ENCODE measurements at regions not wholly inside any gene's neighbourhood (a gene's known extent, or its start where the extent isn't known, plus 50 kb on each side); places are given as distances from the start of the nearest gene placed in this dataset.

DNA sequence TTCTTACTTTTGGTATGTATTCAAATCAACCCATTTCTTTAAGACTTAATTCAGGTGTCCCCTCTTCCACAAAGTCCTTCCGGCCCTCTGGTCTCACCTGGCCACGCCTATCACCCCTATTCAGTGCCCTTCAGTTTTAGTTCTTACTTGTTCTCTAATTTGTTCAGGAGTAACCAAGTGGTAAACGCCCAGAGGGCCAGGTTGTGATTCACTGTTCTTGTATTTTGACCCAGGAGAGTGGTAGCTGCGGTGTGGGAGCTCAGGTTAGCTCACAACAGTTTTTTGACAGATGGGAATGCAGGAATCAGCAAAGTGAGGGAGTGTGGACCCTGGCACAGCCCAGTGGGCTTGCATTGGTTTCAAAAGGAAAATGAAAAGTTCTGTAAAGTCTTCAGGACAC is 81.7 kb upstream of the RIPOR2 start:
- intact Hi-C loops (cut with DNase I): no loop called here
- Histone ChIP-seq H3K36me3 (no peaks in the 10 kb centered on the region), H3K27ac (no peak overlapping the region), H3K9me3 (no peaks in the 10 kb centered on the region), H3K4me3 (no peak overlapping the region), H3K4me1 (no peaks in the 10 kb centered on the region), H3K27me3 (no peaks in the 10 kb centered on the region)
- no peak for TF ChIP-seq CTCF (IDR thresholded peaks at IDR 0.05)
- no peak for DNase-seq (ENCODE audit: low spot score in 2 of 2)

GRCh38 chr6:25017932-25018567 is 82.3 kb upstream of the RIPOR2 start:
- Histone ChIP-seq H3K27ac (no peak overlapping the region), H3K4me3 (no peak overlapping the region), H3K36me3 (no peaks in the 10 kb centered on the region), H3K4me1 (no peaks in the 10 kb centered on the region), H3K9me3 (no peaks in the 10 kb centered on the region), H3K27me3 (no peaks in the 10 kb centered on the region)
- peak in 1 of 2 donors; percentile 75 for DNase-seq (ENCODE audit: low spot score in 2 of 2)
- peak in 1 of 3 experiments; percentile 42 for TF ChIP-seq CTCF (IDR thresholded peaks at IDR 0.05)
- intact Hi-C loops (cut with DNase I): no loop called here

GRCh38 chr6:25018568-25018954 is 82.8 kb upstream of the RIPOR2 start:
- no peak for TF ChIP-seq CTCF (IDR thresholded peaks at IDR 0.05)
- no peaks in the 10 kb centered on the region for H3K4me1 ChIP-seq
- H3K27ac ChIP-seq: no peak overlapping the region
- H3K4me3 ChIP-seq: no peak overlapping the region
- no peaks in the 10 kb centered on the region for H3K36me3 ChIP-seq
- H3K27me3 ChIP-seq: no peaks in the 10 kb centered on the region
- intact Hi-C loops (cut with DNase I): no loop called here
- H3K9me3 ChIP-seq: no peaks in the 10 kb centered on the region
- DNase-seq (ENCODE audit: low spot score in 2 of 2): no peak

DNA sequence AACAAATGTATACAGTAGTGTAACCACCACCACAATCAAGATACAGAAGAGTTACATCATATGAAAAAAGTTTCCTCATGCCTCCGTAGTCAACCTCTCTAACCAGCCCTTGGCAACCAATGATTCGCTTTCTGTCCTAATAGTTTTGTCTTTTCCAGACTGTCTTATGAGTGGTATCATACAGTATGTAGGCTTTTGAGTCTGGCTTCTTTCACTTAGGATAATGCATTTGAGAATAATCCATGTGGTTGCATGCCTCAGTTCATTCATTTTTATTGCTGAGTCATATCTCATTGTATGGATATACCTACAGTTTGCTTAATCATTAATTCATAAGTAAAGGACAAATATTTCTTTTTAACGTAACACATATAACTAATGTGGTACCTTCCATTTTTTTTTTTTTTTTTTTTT is 86.4 kb upstream of the RIPOR2 start:
- H3K27ac ChIP-seq: no peak overlapping the region
- H3K9me3 ChIP-seq: no peaks in the 10 kb centered on the region
- intact Hi-C loops (cut with DNase I): no loop called here
- H3K27me3 ChIP-seq: no peaks in the 10 kb centered on the region
- H3K4me1 ChIP-seq: no peaks in the 10 kb centered on the region
- no peaks in the 10 kb centered on the region for H3K36me3 ChIP-seq
- no peak for DNase-seq (ENCODE audit: low spot score in 2 of 2)
- no peak overlapping the region for H3K4me3 ChIP-seq
- TF ChIP-seq CTCF (IDR thresholded peaks at IDR 0.05): no peak

GRCh38 chr6:25023781-25024180 is 88.0 kb upstream of the RIPOR2 start:
- intact Hi-C loops (cut with DNase I): no loop called here
- no peak for DNase-seq (ENCODE audit: low spot score in 2 of 2)
- no peak for TF ChIP-seq CTCF (IDR thresholded peaks at IDR 0.05)
- Histone ChIP-seq H3K27ac (no peak overlapping the region), H3K4me1 (no peaks in the 10 kb centered on the region), H3K4me3 (no peak overlapping the region), H3K36me3 (no peaks in the 10 kb centered on the region), H3K27me3 (no peaks in the 10 kb centered on the region), H3K9me3 (no peaks in the 10 kb centered on the region)

DNA sequence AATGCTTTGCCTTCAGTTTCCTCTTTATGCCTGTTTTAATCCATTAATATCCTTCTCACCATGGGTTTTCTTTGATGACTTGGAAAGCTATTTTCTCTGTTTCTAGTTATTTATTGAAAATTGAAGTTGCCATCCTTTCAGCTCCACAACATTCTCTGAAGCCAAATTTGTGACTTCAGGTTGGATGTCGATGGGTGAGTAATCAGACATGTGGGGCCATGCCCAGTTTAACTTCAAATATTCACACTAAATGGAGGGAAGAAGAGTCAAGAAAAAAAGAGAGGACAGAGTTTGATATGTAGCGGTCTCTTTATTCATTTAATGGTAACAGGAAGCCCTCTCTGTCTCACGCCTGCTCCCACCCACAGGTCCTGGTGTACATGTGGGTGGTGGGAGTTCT is 89.1 kb upstream of the RIPOR2 start:
- no peaks in the 10 kb centered on the region for H3K9me3 ChIP-seq
- H3K4me1 ChIP-seq: no peaks in the 10 kb centered on the region
- no peaks in the 10 kb centered on the region for H3K27me3 ChIP-seq
- TF ChIP-seq CTCF (IDR thresholded peaks at IDR 0.05): no peak
- no peak for DNase-seq (ENCODE audit: low spot score in 2 of 2)
- H3K4me3 ChIP-seq: no peak overlapping the region
- no peaks in the 10 kb centered on the region for H3K36me3 ChIP-seq
- H3K27ac ChIP-seq: no peak overlapping the region
- intact Hi-C loops (cut with DNase I): no loop called here
